Brain pericyte (primary cell): ENCODE measurements at regions not wholly inside any gene's neighbourhood (a gene's known extent, or its start where the extent isn't known, plus 50 kb on each side); places are given as distances from the start of the nearest gene placed in this dataset.
"Not testable (repeated sequence)": the region's sequence is repeated elsewhere in the genome, so short reads cannot be mapped to it uniquely, and the experiment has no call there.

Experiments used
- DNase-seq: peaks from one replicate; pipeline ENCODE4 v3.0.0-alpha.2; 2012; ENCODE audit warnings: low read depth, low spot score

- no peak for DNase-seq
Observed at GRCh38 chr15:31487811-31488436, 161.3 kb downstream of the KLF13 start.

- peak; percentile 57 for DNase-seq
Observed at GRCh38 chr15:31488437-31489204, 162.0 kb downstream of the KLF13 start.

GRCh38 chr15:31489281-31489680, 162.6 kb downstream of the KLF13 start:
- DNase-seq, result no peak

DNA sequence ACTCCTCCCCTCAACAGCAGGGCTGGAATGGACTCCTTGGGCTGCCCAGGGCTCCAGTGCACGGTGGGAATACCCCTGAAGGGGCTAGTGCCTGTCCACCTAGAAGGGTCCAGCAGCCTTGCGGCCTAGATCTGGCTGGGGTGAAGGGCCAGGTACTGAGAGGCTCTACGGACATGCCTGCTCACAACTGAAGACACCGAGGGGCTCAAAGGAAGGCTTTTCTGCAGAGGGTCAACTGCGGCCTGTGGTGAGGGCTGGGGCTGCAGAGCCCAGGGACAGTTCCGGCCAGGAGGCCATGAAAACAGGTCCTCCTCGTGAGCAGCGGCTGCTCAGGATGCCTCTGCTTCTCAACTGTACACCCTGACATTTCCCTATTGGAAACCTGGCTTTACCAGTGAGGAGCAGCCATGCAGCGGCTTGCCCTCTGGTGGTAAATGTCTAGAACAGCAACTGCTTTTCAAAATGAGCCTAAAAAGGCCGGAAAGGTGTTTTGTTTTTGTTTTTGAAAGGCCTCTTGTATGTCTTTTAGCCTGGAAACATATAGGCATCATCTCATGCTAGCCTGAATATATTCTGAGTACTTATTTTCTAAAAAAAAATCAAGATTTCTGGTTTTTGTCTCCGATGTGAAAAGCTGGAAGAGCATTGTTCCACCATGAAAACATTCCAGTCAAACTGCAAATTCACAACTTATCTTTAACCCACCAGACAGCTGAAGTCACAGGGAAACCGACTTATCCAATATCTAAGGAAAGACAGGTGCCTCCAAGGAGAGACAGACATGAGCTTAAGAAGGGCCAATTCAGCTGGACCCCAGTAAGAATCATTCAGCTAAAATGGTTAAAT, 163.4 kb downstream of the KLF13 start:
- DNase-seq, result no peak

GRCh38 chr15:31494786-31495185, 168.2 kb downstream of the KLF13 start:
- DNase-seq, result no peak

GRCh38 chr15:31495281-31495680, 168.6 kb downstream of the KLF13 start:
- no peak for DNase-seq

- no peak for DNase-seq
Observed at GRCh38 chr15:31497838-31498237, 171.2 kb downstream of the KLF13 start.

DNA sequence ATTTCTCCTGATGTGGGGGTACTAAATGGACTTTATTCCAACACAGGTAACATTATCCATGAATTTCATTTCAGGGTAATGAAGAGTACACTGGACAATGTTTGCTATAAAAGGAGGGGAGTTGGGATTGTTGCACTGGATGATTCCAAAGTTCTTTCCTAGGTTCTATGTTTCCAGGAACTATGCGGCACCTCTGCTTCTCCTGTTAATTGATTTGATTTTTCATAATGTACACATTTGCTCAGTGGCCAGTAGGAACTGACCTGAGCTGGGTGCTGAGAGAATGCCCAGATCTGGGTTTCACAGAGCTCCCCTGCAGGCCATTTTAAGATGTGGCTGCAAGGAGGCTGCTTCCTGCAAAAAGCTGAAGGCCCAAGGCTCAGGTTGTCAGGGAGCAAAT, 171.7 kb downstream of the KLF13 start:
- DNase-seq, result no peak

GRCh38 chr15:31498756-31499155, 172.1 kb downstream of the KLF13 start:
- DNase-seq, result no peak

DNA sequence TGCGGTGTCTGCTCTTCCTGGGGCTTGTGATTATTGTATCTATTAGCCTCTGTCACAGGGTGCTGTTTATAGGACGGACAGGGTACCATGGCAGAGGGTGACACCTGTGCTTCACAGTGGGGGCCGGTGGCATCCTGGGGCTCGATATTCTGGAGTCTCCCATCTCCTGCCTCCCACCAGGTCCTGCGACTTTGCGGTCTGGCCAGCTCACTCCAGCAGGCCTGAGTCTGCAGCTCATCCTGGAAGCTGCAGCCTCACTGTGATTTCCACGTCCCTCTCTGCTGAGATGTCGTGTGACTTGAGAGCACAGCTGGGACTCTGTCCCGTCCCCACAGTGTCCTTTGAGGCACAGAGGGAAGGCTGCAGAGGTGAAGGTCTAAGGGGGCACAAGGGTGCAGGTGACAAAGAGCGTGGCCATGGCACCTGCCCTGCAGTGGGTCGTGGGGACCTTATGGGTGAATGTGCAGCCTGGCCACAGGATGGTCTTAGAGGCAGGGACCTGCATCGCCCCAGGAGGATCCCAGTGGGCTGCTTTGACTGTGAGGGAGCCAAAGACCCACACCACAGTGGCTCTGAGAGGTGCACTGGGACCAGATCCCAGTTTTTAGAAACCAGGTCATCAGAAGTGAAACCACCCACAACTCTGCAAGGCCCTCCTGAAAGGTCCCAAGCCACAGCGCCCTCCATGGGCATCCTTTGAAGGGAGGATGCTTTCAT, 172.8 kb downstream of the KLF13 start:
- DNase-seq, result no peak

- DNase-seq, result no peak
Observed at GRCh38 chr15:31499953-31500765, 173.5 kb downstream of the KLF13 start.

DNA sequence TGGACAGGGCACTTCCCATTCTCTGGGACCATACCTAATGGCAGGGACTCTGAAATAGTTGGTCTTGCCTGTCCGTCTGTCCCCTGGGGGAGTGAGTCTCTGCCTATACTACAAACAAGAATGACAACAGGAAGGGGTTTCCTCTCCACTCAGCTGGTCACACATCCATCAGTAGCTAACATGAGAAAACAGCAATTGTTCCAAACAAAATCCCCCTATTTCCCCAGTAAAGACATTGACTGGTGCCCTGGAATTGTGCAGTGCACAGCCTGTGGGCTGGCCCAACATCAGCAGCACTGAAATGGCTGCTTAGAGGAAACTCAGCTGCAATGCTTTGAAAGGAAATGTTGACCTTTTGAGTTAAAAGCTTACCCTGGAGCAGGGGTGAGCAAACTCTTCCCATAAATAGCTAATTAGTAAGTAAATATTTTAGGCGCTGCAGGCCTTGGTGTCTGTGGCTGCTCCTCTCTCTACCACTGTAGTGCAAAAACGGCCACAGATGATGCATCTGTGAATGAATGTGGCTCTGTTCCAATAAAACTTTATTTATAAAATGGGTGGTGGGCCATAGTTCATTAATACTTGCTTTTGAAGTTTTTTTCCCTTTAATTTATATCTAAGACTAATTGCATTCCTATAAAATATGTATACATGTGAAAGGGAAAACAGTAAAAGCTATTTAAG, 174.3 kb downstream of the KLF13 start:
- DNase-seq, result no peak

DNA sequence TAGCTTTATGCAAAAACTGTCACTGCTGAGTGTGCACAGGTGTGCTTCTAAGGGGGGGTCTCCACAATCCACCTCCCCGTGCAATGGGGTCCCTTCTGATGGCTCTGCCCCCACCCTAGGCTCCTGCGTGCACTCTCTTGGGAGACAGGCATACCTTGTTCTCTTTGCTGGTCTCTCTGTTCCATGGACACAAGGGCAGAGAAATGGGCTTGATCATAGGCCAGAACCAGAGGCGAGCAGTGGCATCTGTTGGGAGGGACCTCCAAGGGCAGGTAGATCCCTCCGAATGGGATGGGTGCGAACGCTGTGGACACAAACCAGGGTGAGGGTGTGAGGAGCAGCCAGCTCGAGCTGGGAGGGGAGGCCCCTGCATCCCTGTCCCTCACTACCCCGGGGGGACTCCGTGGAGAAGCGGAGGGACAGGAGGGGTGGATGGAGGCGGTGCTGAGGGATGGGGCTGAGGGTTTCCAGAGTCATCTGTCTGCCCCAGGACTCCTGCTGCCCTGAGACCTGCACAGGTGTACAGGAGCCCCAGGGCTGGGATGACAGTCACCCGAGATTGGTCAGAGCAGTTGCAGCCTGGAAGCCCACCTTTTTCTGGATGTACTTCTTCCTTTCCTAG, 175.0 kb downstream of the KLF13 start:
- DNase-seq, result no peak

DNA sequence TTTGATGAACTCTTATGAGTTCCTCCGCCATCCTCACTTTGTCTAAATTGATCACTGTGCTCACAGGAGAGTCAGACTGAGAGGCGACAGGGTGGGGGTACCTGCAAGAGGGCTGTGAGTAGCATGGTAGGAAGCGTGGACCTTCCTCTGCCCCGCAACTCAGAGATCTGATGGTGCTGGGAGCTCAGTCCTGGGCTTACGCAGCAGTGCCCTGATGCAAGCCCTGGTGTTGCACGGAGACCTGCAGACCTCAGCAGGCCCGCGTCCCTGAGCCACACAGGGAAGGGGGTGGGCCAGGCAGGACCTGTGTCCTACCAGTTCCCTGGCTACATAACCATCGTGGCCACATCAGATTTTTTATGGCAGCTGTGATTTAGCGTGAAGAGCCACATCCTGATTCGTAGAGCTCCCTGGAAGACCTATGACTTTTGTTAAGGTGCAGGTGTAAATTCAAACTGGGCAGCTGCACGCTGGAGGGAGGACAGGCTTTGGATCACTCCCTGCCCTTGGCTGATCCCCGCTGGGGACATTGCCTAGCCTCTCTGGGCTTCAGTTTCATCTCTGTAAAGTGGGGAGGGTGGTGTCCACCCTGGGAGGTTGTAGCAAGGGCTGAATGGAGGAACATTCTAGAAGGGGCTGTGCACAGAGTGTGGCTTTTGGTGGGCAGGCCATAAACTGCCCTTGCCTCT, 176.1 kb downstream of the KLF13 start:
- no peak for DNase-seq

DNA sequence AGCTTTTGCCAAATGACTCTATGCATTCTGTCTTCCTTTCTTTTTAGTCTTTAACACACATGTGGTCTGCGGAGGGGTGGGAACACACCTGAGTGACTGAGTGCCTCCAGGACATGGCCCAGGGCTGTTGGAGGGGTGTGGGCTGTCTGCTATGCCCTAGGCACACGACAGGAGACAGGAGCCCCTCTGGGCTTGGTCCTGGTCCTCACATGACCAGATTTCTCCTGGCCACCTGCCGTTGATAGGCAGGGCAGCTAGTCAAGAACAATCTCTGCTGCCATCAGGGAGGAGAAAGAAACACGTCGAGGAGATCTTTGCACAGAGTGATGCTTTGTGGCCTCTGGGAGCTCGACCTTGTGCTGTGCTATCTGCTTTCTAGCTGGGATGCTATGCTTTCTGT, 176.6 kb downstream of the KLF13 start:
- no peak for DNase-seq

DNA sequence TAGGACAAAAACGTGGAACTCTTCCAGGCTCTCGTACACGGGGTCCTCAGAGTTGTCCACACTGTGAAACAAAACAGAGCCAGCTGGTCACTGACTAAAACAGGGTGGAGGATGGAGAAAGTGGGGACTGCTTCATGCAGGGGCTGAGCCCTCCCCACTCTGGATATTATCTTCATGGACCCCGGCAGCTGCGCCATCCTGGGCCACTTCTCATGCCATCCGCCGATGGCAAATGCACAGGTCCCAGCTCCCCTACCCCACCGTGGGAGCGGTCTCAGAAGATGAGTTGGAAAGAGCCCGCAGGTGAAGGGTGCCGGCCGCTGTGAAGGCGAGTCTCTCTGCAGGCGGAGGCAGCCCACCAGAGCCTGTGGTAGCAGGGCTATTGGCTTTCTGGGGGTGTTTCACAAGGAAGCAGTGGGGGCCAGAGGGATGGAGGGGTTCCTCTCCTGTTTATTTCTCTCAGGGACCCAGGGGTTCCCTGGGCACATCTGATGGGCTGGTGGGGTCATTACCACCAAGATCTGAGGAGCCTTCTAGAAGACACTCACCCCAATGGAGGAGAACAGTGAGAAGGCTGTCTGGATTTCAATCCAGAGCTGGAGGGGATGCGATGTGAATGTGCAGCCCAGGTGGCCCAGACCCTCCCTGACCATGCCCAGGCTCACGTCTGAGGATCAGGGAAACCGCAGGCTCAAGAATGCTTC, 177.3 kb downstream of the KLF13 start:
- no peak for DNase-seq

DNA sequence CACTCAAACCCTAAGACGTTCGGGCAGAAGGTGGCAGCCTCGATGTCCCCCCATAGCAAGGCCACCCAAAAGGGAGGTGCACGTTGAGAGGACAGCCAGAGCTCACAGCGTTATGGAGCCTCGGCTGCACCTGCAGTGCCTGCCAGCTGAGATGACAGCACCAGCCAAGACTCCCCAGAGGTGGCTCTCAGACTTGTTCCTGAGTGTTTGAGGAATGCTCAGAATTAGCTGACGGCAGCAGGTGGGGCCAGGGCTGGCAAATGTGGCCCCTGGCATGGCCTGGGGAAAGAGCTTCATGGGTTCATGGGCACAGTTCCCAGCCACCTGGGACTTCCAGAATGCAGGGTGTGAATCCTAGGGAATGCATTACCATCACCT, 177.8 kb downstream of the KLF13 start:
- no peak for DNase-seq

GRCh38 chr15:31507573-31507972, 180.9 kb downstream of the KLF13 start:
- not testable (repeated sequence) for DNase-seq

- DNase-seq, result no peak
Observed at GRCh38 chr15:31508656-31509055, 182.0 kb downstream of the KLF13 start.
